ENCODE measurements at regions not wholly inside any gene's neighbourhood (a gene's known extent, or its start where the extent isn't known, plus 50 kb on each side); places are given as distances from the start of the nearest gene placed in this dataset.

- TF ChIP-seq EZH2phosphoT487 (IDR thresholded peaks at IDR 0.05; ENCODE audit: borderline replicate concordance) (no peak), CTCF (conservative IDR thresholded peaks at IDR 0.05; ENCODE audit: low read length) (no peak)
These were observed 61.0 kb upstream of the SLCO4A1 start for GRCh38 chr20:62581308-62581707.
